Right lobe of liver (tissue), 6 donors: ENCODE measurements at regions not wholly inside any gene's neighbourhood (a gene's known extent, or its start where the extent isn't known, plus 50 kb on each side); places are given as distances from the start of the nearest gene placed in this dataset.

Experiments used
- ATAC-seq, 4 donors: fragments of 200-7000 bp; cut with Tn5 transposase; one replicate each; pipeline ENCODE4 v1.9.1; 2020; ENCODE audit warnings: mild to moderate bottlenecking in 4 of 4, moderate library complexity in 4 of 4
- DNase-seq, 3 donors: peaks; one replicate each; pipeline ENCODE4 v3.0.0-alpha.2; 2020
- H3K27ac ChIP-seq, 3 donors: fragments of 200-600 bp; one replicate each; pipeline ENCODE4 v1.8.0; 2022
- H3K27me3 ChIP-seq, 2 donors: fragments of 200-600 bp; one replicate each; pipeline ENCODE4 v1.8.0; 2022
- H3K36me3 ChIP-seq, 4 donors: fragments of 200-600 bp; sonication (generic) in 1 of 4; one replicate each; pipeline versions ENCODE4 v1.5.1 to v1.8.0; 2017 to 2022; ENCODE audit warnings: control low read depth in 1 of 4
- H3K4me1 ChIP-seq, 4 donors: fragments of 200-600 bp; sonication (generic) in 1 of 4; one replicate each; pipeline versions ENCODE4 v1.5.1 to v1.8.0; 2017 to 2022; ENCODE audit warnings: control low read depth in 1 of 4
- H3K4me3 ChIP-seq, 3 donors: fragments of 200-600 bp; one replicate each; pipeline ENCODE4 v1.8.0; 2022
- H3K9me3 ChIP-seq, 4 donors: fragments of 200-600 bp; sonication (generic) in 1 of 4; one replicate each; pipeline versions ENCODE4 v1.5.1 to v1.8.0; 2017 to 2022; ENCODE audit warnings: control low read depth in 1 of 4
- POLR2A ChIP-seq: fragments of 450-650 bp; IDR thresholded peaks from one replicate; pipeline ENCODE4 v1.6.1; 2017; ENCODE audit warnings: antibody characterized with exemption, mild to moderate bottlenecking
- WGBS: methylation state at CpG from one replicate; pipeline ENCODE4 v1.1.6; 2018; ENCODE audit warnings: low coverage, low lambda C conversion rate; ENCODE audit not compliant: insufficient coverage; ENCODE audit errors: missing lambda C conversion rate; 5-methylcytosine and 5-hydroxymethylcytosine counted together
- intact Hi-C, 2 donors: fragments of 100-400 bp; cut with DNase I; formaldehyde crosslinking; loops; one replicate each; pipeline versions ENCODE4 v1.11.2 to v1.14.1; 2022
- TF ChIP-seq, protein P1 (sequence below), 4 donors: fragments of 200-600 bp in 3 of 4; fragments of 450-650 bp in 1 of 4; IDR thresholded peaks; one replicate each; pipeline versions ENCODE4 v1.5.1 to v1.8.0; 2016 to 2022; ENCODE audit warnings: antibody characterized with exemption in 4 of 4, mild to moderate bottlenecking in 2 of 4
- donor health status: DM: no; HTN: yes; CAD: no.
- donor health status: DM: no; HTN: no; CAD: no.
- donor health status: DM: no; HTN: no; CAD: no.
- donor health status: DM: no; HTN: yes; CAD: no.
- donor health status: DM: no; HTN: yes; CAD: no.

DNA sequence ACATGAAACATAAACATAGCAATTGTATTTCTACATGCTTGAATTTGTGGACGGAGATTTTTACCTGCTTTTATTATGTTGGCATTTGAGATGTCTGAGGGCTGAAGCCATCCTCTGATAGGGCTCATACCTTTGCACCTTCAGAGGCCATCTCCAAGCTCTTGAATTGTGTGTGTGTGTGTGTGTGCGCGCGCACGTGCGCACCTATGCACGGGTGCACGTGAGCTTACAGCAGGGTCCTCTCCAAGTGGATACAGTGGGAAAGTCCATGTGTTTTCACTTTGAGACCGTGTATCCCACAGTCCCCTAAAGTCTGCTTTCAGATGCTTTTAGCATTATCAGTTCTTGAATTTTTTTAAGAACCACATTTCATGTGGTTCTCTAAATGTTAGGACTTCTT is 178.6 kb downstream of the RAB11FIP2 start:
- Histone ChIP-seq H3K27me3 (no peaks in the 10 kb centered on the region), H3K27ac (no peak overlapping the region), H3K4me3 (no peak overlapping the region), H3K36me3 (no peaks in the 10 kb centered on the region), H3K4me1 (no peaks in the 10 kb centered on the region), H3K9me3 (no peaks in the 10 kb centered on the region)
- TF ChIP-seq, protein P1, sequence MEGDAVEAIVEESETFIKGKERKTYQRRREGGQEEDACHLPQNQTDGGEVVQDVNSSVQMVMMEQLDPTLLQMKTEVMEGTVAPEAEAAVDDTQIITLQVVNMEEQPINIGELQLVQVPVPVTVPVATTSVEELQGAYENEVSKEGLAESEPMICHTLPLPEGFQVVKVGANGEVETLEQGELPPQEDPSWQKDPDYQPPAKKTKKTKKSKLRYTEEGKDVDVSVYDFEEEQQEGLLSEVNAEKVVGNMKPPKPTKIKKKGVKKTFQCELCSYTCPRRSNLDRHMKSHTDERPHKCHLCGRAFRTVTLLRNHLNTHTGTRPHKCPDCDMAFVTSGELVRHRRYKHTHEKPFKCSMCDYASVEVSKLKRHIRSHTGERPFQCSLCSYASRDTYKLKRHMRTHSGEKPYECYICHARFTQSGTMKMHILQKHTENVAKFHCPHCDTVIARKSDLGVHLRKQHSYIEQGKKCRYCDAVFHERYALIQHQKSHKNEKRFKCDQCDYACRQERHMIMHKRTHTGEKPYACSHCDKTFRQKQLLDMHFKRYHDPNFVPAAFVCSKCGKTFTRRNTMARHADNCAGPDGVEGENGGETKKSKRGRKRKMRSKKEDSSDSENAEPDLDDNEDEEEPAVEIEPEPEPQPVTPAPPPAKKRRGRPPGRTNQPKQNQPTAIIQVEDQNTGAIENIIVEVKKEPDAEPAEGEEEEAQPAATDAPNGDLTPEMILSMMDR (IDR thresholded peaks at IDR 0.05), result no peak
- 14% methylated on average over 2 of the region's 9 CpGs for WGBS
- ATAC-seq (no peak), DNase-seq (no peak)
- intact Hi-C loops, result no loop called here

DNA sequence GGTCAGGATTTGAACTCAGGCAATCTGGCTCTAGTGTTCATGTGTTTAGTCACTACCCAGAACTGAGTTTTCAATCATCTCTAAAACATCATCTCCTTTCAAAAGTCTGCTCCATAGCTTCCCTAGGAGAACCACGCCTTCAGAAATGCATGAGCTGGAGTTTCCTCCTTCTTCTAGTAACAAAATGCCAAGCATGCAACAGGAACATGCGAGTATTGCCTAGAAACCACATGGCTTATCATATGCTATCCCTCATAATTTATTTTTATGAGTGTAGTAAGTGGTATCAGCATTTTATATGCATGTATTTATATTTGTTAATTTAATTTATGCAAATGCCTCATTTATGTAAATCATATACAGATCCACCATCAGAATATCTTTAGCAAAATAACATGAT is 170.9 kb downstream of the RAB11FIP2 start:
- no peaks in the 10 kb centered on the region for H3K4me1 ChIP-seq
- DNase-seq, result no peak
- no peak for ATAC-seq
- no peaks in the 10 kb centered on the region for H3K27me3 ChIP-seq
- WGBS, result 45% methylated on average over 2 of the region's 2 CpGs
- H3K9me3 ChIP-seq, result no peaks in the 10 kb centered on the region
- no peaks in the 10 kb centered on the region for H3K36me3 ChIP-seq
- no peak for TF ChIP-seq POLR2A
- TF ChIP-seq, protein P1 (IDR thresholded peaks at IDR 0.05), result no peak
- H3K27ac ChIP-seq, result no peak overlapping the region
- intact Hi-C loops, result no loop called here
- H3K4me3 ChIP-seq, result no peak overlapping the region

DNA sequence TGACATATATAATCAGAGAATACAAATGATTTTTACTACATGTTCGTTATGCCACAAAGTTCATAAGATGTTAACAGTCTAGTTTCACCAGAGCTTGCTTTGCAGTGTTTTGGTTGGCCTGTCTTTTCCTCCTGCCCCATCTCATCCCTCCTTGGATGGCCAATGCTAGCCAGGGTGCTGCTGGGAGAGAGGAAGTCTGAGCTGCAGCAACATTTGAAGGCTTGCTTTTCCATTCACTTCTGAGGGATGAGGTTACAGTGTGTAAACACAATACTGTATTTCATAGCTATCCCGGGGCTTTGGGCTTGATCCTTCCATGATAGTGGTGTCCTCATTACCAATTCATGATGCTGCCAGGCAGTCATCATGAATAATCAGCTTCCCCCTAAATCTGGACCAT is 170.5 kb downstream of the RAB11FIP2 start:
- Histone ChIP-seq H3K27ac (no peak overlapping the region), H3K4me1 (no peaks in the 10 kb centered on the region), H3K4me3 (no peak overlapping the region), H3K27me3 (no peaks in the 10 kb centered on the region), H3K36me3 (no peaks in the 10 kb centered on the region), H3K9me3 (no peaks in the 10 kb centered on the region)
- ATAC-seq, result no peak
- TF ChIP-seq, protein P1 (IDR thresholded peaks at IDR 0.05), result no peak
- TF ChIP-seq POLR2A, result no peak
- intact Hi-C loops, result no loop called here
- WGBS, result 32% methylated on average over 2 of the region's 2 CpGs
- no peak for DNase-seq

DNA sequence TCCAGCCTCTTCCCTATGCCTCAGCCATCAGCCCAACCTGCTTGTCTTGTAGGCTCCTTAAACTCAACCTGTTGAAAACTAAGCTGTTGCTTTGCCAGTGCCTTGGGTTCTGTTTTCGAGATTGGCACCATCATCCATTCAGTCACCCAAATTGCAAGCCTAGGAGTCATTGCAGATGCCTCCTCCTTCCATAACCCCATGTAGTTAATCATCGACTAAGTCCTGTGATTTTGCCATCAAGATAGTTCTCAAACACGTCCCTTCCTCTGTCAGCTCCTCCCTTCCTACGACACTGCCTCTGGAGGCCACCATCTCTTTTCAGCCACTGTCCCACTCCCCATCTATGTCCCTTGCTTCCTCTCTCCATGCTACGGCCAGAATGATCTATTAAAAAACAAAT is 168.1 kb downstream of the RAB11FIP2 start:
- no peaks in the 10 kb centered on the region for H3K27me3 ChIP-seq
- ATAC-seq (no peak), DNase-seq (no peak)
- no peak for TF ChIP-seq POLR2A
- TF ChIP-seq, protein P1 (IDR thresholded peaks at IDR 0.05), result no peak
- WGBS, result 52% methylated on average over 5 of the region's 5 CpGs
- H3K9me3 ChIP-seq, result no peaks in the 10 kb centered on the region
- H3K4me1 ChIP-seq, result no peaks in the 10 kb centered on the region
- H3K4me3 ChIP-seq, result no peak overlapping the region
- H3K36me3 ChIP-seq, result no peaks in the 10 kb centered on the region
- H3K27ac ChIP-seq, result no peak overlapping the region
- intact Hi-C loops, result no loop called here

DNA sequence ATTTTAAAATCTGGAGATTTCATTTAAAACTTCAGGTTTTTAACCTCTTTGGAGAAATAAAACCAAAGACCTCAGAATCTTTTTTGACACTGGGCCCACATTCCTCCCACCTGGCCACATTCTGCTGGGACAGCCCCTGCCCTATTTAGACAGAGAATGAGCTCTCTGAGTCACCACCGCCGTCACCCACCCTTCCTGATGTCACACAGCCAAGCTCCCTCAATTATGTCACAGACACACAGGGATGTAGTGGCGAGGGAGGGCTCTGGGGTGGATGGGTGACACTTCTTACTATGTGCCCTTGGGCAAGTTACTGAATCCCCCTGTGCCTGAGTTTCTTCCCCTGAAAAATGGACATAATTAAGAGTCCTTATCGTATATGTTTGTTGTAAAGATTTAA is 162.6 kb downstream of the RAB11FIP2 start:
- Histone ChIP-seq H3K4me3 (no peak overlapping the region), H3K27me3 (no peaks in the 10 kb centered on the region), H3K9me3 (no peaks in the 10 kb centered on the region), H3K27ac (no peak overlapping the region), H3K36me3 (no peaks in the 10 kb centered on the region), H3K4me1 (no peaks in the 10 kb centered on the region)
- intact Hi-C loops, result no loop called here
- ATAC-seq, result no peak
- 40% methylated on average over 3 of the region's 4 CpGs for WGBS
- no peak for DNase-seq
- no peak for TF ChIP-seq POLR2A
- TF ChIP-seq, protein P1 (IDR thresholded peaks at IDR 0.05), result no peak
